ENCODE measurements at regions not wholly inside any gene's neighbourhood (a gene's known extent, or its start where the extent isn't known, plus 50 kb on each side); places are given as distances from the start of the nearest gene placed in this dataset.

DNA sequence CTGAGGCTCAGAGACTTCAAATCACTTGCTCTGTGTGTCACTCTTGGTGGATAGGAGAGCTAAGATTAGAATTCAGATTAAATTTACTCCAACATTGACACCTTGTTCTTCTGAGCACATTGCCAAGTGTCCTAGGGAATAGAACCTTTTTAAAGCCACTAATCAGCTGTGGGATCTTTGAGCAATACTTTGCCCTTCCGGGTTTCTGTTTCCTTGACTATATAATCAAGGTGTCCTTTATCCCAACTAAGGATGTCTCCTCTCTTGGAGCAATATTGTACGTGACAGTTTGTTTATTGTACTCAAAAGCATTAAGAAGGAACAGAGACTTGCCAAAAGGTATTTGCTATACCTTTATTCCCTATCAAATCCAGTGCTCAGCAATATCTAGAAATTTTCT lies 170.9 kb upstream of the CADPS start:
- no peak for DNase-seq (ENCODE audit: low read depth in 2 of 2)

DNA sequence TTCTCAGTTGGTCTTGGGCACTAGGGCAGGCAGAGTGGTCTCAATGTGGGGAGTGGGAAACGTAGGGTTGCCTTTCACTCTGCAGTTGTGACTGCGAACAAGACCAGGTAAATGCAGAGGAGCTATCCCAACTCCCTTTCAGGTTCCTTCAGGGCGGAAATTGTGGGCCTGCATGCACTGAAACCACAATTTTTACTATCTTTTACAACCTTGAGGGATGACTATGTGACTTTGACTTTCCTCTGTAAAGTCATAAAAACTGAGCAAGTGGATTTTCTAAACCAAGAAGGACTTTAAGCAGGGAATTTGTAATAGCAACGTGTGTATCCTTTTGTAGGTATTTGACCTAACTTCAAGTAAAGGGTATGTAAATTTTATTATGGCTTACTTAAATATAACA lies 171.4 kb upstream of the CADPS start:
- DNase-seq (ENCODE audit: low read depth in 2 of 2): no peak

DNA sequence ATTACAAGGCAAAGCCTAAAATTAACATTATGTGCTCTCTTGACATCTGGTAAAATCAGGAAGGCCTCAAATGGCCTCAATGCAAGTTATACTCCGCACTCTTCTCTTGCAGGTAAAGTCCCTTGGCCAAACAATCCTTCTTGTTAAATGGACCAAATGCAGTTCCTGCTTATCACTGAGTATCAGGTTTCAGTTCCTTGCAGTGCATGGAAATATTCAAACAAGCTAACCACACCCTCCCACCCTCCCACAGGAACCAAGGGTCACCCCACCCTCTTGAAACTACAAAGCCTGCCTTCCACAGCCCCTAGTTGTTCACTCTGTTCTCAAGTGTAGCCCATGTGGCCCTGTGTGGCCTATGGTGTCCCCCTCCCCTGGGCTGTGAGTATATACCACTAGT lies 171.9 kb upstream of the CADPS start:
- DNase-seq (ENCODE audit: low read depth in 2 of 2): no peak

DNA sequence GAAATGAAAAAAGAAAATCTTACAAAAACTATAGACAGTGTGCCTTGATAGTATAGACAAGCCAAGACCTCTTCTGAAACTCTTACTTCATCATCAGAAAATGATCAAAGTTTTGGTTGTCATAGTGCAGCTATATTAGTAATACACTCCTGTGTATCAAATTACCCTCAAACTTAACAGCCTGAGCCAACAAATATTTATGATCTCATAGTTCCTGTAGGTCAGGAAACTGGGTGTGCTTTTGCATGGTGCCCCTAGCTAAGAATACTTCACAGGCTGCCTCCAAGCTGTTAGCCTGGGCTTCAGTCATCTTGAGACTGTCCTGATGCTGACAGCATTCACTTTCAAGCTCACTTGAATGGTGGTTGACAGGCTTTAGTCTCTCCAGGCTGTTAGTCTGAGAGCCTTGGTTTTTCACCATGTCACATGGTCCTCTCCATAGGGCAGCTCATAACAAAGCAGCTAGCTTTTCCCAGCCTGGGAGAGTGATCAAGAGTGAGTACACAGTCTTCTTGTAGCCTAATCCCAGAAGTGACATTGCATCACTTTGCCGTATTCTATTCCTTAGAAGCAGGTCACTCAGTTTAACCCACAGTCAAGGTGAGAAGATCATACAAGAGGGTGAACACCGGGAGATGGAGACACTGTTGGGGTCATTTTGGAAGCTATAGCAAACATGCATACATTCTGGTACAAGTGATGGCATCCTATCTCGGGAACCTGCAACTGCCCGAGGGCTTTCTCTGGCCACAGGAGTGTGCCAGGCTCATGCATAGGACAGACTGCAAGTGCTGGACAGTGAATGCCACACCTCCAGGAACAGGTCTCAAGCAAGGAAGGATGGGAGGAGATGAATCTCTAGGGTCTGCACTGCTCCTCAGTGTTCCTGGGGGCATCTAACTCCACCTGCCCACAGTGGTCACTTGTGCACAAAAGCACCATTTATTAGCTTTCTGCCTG lies 173.4 kb upstream of the CADPS start:
- no peak for DNase-seq (ENCODE audit: low read depth in 2 of 2)

DNA sequence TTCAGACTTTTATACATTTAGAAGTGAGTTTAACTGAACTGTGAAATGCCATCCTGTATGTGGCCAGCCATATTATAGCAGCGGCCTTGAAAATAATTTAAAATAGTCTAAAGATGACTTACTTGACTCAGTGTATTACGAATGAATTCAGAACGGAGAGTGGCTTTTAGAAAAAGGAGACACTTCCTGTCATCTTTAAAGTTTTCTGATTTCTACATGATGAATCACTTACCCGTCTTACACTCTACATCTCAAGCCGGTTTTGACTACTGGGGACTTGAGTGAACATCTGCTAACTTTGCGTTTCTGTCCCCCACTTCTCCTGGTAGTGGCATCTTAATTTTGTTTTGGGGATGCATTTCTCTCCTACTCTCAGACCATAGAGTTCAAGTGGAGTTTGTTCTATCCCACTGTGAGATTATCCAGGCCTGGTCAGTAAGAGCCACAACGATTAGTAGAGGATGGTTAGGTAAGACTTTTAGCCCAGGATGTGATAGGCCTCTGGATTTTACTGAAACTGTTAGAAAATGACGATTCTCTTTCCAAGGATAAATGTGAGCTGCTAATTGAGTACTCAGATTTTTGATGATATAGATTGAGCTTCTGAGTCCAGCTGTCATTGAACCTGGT lies 175.4 kb upstream of the CADPS start:
- DNase-seq (ENCODE audit: low read depth in 2 of 2): no peak

DNA sequence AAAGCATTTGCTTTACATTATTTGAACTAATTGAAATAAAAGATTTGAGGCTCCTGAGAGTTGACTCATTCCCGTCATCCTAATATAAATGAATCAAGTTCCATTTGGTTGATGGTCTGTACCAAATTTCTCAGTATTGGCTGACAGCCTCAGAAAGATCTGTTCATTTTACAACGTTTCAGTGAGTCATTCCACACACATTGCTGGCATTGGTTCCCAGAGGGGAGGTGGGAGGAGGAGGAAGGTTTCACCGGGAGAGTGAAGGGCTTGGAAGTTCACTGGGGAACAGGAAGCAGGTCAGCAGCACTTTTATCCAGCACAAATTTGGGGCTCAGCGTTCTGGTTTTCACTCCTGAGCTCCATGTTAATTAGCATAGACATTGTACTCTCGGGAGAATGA lies 176.7 kb upstream of the CADPS start:
- DNase-seq (ENCODE audit: low read depth in 2 of 2): peak; percentile 95

DNA sequence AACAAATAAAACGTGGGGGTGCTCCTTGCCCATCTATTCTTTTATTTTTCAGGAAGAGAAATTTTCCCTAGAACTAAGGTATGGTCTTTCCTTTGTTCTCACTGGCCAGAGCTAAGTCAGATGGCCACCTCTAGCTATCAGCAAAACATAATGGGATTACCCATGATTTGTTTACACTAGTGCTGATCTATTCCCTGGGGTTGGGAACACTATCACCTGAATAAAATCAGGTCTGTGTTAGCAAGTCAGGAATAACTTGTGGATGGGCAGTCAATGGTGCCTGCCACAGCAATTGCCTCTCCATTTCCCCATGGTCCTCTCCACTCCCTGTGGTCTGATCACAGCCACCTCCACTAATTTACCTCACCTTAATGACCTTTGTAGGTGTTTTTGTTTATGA lies 181.7 kb upstream of the CADPS start:
- DNase-seq (ENCODE audit: low read depth in 2 of 2): no peak

DNA sequence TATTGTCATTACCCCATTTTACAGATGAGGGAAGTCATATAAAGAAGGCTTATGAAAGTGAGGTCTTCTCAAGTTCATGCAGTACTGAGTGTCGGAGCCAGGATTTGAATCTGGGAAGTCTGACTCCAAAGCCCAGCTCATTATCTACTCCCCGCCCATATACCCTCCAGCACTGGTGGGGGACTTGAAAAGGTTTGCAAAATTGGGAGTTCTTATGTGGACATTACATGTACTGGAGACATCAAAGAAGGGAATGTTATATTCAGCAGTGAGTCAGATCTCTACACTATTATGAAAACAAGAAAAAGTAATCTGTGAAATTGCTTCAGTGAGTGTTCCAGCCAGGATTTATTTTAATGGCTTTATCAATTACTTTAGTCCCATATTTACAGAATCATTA lies 185.2 kb upstream of the CADPS start:
- no peak for DNase-seq (ENCODE audit: low read depth in 2 of 2)

DNA sequence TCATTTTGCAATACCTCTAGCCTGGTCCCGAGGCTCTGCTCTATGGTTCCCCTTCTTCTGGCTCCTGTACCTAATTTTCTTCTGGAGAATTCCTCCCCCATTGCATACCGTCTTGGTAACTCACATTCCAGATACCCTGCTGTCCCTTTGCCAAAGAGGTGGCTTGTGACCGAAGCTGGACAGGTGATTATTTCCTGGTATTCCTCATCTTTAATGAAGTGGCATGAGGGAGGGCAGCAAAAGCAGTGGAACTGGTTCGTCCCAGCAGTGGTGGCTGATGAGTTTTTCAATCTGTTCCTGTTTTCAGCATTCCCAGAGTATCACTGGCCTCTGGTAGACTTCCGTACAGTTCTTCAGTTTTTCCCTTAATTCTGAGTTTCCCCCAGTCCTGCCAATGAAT lies 186.2 kb upstream of the CADPS start:
- no peak for DNase-seq (ENCODE audit: low read depth in 2 of 2)

DNA sequence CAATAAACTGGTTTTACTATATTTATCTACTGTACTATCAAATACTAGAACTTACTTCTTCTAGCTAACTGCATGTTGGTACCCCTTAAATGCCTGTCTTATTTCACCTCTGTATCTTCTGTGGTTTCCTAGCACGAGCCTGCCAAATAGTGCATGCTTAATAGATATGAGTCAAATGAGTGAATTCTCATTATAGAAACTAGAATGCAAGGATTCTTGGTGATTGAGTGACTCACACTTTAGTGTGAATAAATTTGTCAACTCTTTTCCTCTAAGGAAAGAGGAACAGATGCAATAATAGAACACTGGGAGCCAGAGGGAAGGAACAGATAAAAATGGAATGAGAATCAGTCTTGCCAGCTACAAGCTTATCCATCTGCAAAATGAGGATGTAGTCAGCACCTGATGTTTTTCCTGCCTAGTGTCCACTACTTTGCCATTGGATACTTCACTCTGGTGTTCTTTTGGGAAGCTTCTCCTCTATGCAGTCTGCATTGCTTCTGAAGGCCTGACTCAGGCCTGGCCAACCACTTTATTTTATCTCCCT lies 189.1 kb upstream of the CADPS start:
- no peak for DNase-seq (ENCODE audit: low read depth in 2 of 2)

DNA sequence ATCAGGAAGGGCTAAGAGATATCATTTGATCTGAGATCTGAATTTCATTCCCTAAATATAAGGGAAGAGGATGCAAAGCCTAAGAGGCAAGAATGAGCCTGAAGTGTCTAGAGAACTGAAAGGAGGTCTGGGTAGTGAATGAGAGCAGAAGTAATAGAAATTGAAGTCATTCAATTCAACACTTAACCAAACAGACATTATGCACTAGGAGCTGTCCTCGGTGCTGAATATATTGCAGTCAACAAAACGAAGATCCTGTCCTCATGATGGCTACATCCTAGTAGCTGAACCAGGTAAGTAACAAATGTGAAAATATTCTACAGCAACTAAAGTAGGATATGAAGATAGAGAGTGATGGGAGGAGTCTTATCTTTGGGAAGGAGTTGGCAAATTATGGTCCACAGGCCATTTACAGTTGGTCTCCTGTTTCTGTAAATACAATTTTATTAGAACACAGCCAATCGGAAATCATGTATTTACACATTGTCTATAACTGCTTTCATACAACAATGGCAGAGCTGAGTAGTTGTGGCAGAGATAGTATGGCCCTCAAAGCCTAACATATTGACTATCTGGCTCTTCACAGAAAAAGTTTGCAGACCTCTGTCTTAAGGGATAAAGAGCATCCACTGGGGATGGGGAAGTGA lies 192.9 kb upstream of the CADPS start:
- peak; percentile 28 to 40 for DNase-seq (ENCODE audit: low read depth in 2 of 2)

DNA sequence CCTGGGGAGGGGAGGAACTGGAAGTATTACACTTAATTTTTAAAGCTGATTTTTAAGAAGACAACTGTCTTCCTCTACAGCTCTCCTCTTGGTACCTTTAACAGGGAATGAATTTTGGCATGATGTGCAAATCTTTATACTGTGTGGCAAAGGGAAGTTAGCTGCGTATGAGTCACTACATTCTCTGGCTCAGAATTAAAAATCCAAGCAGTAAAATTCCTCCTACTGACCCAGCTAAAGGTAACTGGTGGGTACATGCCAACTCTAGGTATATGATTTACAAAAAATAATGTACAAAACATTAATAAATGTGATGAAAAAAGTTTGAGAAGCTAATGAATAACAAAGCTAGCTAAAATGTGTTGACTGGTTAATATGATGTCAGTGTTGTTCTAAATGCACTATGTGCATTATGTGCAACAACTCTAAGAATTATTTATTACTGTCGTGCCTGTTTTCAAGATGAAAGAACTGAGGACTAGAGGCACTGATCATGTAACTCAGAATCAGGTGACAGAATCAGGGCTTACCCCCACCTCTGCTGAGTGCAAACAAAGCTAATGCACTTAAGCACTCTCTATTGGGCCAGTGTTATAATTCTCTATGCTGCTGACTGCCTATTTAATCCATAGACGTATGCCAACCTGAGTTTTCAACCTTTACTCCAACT lies 194.7 kb upstream of the CADPS start:
- DNase-seq (ENCODE audit: low read depth in 2 of 2): no peak

DNA sequence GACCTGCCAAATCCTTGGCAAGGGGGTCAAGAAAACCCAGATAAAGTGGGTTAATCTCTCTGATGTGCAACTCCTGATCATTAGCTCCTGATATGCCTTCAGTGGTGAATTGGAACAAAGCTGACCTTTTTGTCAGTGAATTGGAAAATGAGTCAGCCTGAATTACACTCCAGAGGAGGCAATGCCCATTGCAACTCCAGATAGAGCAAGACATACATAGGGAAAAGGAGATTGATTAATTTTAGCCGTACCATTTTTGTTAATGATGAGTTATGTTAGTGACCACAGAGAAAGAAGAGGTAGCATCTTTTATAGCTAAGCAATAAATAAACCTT lies 195.2 kb upstream of the CADPS start:
- DNase-seq (ENCODE audit: low read depth in 2 of 2): no peak

DNA sequence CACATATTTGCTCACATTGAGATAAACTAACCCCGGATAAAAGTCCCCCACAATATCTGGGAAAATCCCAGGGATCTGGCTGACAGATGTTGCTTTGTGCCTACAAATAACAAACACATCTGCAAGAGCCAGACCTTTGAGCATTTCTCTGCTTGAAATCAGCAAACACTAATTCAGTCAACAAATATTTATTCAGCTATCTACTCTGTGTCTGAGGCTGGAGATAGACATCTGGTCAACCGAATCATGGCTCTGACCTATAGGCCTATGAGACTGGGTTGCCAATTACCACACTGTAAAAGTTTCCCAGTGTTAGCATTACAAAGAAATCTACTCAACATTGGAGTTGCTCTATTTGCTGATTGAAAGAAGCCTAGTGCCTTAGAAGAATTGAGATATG lies 201.1 kb upstream of the CADPS start:
- DNase-seq (ENCODE audit: low read depth in 2 of 2): no peak

DNA sequence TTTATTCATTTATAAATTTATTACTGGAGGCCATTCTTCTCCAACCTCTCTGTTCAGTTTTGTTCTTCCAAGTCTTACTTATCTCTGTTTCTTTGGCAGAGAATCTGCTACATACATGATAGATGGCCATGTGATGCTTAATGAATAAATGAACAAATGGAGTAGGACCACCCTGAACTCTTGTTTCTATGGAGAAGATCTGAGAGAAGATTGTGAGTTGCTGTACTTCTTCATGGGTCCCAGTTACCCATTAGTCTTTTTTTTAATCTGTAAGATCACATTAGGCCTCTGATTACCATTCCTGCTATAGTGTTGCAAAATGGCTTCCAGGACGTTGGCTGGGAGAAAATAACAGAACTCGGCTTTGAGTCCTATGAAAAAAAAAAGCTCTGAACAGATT lies 191.9 kb upstream of the SYNPR start:
- no peak for DNase-seq (ENCODE audit: low read depth in 2 of 2)

DNA sequence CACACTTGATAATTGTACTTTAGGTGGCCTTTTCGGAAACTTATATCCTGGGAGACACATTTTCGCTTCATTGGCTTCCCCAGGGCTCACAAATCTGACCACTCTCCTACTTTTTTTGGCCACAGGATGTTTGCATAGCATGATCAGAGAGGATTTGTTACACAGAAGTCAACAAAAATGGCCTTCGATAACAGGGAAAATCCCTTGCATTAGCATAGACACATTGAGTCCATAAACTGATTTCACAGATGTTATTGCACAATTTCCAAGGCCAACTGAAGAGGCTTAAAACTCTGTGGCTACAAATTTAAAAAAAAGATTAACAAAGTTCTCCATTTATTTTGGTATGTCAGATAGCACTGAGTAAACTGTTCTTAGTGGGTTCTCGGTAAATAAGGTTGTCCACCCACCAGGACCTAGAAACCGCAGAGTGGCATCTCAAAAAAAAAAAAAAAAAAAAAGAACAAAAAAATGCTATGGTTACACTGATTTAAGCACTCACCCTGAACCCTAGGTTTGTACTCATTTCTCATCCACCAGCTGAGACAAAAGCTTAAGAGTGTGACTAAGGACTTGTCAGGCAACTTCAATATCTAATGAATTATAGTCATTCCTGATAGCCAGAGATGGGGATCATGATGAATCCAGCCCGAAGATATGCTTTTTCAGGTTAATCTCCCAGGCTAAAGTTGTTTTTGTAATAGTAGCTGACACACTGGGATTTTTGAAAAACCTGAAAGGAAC lies 188.9 kb upstream of the SYNPR start:
- no peak for DNase-seq (ENCODE audit: low read depth in 2 of 2)

DNA sequence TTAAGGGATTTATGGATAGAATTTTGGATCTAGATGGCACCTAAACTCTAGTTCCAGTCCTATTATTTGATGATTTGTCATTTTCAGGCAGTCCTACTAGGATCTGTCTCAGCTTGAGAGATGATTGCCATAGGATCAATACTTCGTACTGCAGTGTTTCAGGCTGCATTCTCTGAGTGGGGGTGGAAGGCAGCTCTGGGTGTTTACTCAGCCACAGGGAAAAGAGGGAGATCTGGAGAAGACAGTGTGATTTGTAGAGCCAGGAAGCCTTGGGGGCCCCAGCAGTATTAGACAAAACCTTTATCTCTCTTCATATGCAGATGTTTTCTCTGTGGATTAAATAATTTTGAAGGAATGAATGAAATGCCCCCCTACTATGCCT lies 188.4 kb upstream of the SYNPR start:
- DNase-seq (ENCODE audit: low read depth in 2 of 2): no peak

DNA sequence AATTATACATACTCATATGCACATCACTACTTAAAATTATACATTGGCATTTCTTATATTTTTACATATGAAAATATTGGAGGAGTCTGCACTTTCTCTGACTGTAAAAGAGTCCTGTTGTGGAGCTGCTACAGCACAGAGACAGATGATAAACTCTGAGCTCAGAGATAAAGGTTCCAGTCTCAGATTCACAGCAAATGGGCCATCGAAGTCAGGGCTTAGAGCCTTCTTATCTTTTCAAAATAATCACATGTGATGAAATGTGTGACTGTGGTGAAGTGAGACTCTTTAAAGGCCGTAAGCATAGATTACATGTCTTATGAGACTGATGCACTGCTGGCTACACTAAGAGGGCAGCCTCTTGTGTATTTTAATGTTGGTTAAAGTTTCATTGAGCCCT lies 187.5 kb upstream of the SYNPR start:
- DNase-seq (ENCODE audit: low read depth in 2 of 2): no peak

DNA sequence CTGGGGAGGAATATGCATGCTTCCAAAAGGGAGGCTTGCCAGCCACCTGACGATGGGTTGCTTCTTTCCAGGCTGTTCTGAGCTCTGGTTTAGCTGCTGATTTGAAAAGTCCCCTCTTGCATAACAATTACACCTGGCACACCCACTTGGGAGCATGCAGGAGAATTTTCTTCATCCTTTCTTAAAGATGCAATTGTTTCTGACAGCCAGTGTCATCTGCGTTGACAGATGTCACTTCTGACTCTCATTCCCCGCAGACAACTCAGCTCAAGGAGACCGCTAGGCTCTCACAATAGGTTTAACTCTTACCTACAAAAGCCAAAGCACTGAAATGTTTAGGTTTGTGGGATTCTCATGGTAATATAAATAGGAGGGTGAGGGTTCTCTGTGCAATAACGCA lies 185.6 kb upstream of the SYNPR start:
- DNase-seq (ENCODE audit: low read depth in 2 of 2): no peak

DNA sequence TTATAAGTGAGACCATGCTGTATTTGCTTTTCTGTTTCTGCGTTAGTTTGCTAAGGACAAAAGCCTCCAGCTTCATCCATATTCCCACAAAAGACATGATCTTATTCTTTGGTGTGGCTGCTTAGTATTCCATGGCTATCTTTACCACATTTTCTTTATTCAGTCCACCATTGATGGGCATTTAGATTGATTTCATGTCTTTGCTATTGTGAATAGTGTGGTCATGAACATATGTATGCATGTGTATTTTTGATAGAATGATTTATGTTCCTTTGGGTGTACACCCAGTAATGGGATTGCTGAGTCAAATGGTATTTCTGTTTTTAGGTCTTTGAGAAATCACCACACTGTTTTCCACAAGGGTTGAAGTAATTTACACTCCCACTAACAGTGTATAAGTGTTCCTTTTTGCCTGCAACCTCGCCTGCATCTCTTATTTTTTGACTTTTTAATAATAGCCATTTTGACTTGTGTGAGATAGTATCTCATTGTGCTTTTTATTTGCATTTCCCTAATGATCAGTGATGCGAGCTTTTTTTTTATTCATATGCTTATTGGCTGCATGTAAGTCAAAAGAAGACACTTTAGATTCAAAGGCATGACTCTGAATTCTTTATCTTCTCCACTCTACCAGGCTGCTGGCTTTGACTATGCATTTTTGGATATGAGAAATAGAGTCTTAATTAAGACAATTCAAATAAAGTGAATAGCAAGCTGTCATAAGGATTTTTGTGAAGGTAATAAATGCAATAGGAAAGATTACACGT lies 183.3 kb upstream of the SYNPR start:
- no peak for DNase-seq (ENCODE audit: low read depth in 2 of 2)

All from fibroblast of skin of left biceps (primary cell).